NCI-H82 treated with DMSO at 0.1 percent for 48 hours (cell line): ENCODE measurements at regions not wholly inside any gene's neighbourhood (a gene's known extent, or its start where the extent isn't known, plus 50 kb on each side); places are given as distances from the start of the nearest gene placed in this dataset.

Experiments used
- DNase-seq: peaks from one replicate; lab custom pipeline; 2025; ENCODE audit not compliant: unreplicated experiment; lab: John Stamatoyannopoulos, UW

DNA sequence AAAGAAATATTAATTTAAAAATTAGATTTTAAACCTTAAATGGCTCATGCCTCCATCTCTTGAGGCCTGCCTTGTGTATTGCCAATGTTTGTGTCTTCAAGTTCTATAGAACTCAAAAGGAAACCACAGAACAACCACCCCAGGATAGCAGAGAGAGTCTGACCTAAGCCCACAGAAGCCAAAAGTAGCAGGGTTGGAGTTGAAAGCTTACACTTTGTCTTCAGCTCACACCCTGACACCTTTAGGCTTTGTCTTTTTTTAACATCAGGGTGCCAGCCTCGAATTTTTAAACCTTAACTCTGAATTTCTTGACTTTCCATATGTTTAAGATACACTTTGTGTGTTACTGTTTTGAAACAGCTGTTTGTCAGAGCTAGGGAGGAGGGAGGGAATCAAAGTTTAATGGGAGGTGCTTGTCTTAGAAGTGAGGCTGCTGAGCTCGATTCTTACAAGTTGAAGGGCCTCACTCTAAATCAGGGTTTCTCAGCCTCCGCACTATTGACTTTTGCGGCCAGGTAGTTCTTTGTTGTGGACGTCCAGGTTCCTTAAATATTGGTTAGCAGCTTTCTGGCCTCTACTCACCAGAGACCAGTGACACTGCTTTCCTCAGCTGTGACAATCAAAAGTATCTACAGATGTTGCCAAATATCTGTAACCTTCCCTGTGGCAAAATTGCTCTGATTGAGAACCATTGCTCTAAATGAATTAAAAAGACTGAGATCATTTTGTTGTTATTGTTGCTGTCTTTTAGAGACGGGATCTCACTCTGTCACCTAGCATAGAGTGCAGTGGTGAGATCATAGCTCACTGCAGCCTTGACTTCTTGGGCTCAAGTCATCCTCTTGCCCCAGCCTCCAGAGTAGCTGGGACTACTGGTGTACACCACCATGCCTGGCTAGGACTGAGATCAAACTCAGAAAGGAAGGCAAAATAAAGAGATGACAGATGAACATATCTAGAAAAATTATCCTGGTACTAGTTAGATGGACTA lies 139.2 kb upstream of the EOMES start:
- no peak for DNase-seq

GRCh38 chr3:27865731-27866130 lies 143.6 kb upstream of the EOMES start:
- no peak for DNase-seq

GRCh38 chr3:27869152-27869551 lies 147.0 kb upstream of the EOMES start:
- DNase-seq = no peak

- no peak for DNase-seq
Observed at GRCh38 chr3:27877061-27878013, 155.2 kb upstream of the EOMES start.

- DNase-seq = no peak
Observed at GRCh38 chr3:27878014-27878383, 155.9 kb upstream of the EOMES start.

DNA sequence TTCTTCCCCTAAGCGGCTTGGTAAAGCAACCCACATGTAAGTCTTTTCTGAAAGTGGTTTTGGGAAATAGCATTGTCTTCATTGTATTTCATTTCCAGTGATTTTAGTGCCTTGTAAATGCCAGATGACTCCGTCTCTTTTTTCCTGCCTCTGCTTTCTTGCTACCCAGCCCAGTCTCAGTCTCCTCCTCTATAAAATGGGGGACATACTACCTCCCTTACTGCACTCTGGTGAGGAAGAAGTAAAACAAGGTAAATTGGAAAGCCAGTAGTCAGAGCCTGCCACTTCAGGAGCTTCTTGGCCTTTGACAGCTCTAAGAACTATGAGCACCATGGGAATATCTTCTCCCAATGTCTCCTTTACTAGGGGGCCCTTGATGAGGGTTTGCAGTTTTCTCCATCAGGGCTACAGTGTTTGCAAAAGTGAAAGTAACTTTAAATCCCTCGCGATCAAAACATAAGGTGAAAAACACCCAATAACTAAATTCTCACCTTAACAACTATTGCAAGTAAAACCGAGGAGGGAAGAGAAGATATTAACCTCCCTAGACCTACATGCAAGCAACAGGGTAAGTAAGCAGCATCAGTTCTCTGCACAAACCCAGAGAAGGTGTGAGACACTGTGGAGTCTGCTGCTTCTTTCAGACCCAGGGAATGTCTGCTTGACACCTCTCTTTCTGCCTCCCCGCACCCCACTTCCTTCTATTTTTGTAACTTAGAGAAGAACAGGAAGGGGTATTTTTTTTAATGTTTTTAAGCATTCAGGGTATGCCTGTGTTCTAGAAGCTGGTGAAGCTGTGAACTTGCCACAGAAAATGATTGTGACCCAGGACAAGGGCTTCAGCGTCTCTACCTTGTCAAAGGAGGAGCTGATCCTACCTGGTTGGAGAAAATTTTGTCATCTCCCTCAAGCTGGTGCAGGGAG lies 159.1 kb upstream of the EOMES start:
- DNase-seq = no peak

DNA sequence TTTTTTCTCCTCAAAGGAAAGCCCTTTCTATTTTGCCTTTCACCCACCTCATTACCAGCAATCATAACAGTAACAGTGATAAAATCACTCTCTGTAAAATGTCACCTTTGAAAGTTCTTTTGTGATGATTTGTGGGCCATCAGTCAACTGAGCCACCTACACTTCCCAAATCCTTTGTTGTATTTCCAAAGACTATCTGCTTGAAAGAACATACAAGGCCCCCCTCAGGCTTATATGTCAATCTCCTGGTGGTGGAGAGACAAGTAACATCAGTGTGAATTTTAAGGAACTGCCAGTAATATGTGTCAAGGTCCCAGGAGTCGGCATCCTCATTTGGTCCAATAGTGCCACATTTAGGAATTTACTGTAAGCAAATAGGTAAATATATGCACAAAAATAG lies 161.1 kb upstream of the EOMES start:
- DNase-seq = no peak

- DNase-seq = no peak
Observed at GRCh38 chr3:27885641-27886040, 163.5 kb upstream of the EOMES start.

GRCh38 chr3:27888562-27888961 lies 166.4 kb upstream of the EOMES start:
- no peak for DNase-seq

- DNase-seq = no peak
Observed at GRCh38 chr3:27889745-27890144, 167.6 kb upstream of the EOMES start.

GRCh38 chr3:27900316-27900715 lies 178.2 kb upstream of the EOMES start:
- no peak for DNase-seq

- no peak for DNase-seq
Observed at GRCh38 chr3:27903446-27903845, 181.3 kb upstream of the EOMES start.

GRCh38 chr3:27905625-27906024 lies 183.5 kb upstream of the EOMES start:
- no peak for DNase-seq

GRCh38 chr3:27907148-27907547 lies 185.0 kb upstream of the EOMES start:
- DNase-seq = no peak

GRCh38 chr3:27907929-27908328 lies 185.8 kb upstream of the EOMES start:
- no peak for DNase-seq

DNA sequence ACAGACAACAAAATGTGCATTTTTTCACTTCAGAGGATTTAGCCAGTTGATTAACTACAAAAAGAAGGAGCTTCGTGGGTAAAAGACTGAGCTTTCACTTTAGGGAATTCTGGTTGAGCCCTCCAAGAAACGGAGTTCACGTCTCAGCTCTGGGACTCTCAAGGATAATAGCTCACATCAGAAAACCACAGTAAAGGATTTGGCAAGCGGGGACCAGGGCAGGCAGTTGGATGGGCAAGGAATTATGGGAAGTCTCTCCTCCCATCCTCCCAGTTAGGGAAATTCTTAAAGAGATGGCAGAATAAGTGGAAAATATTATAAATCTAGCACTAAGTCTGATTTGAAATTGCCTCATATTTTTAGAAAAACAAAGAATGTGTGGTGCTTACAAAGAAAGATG lies 188.3 kb upstream of the EOMES start:
- DNase-seq = no peak

DNA sequence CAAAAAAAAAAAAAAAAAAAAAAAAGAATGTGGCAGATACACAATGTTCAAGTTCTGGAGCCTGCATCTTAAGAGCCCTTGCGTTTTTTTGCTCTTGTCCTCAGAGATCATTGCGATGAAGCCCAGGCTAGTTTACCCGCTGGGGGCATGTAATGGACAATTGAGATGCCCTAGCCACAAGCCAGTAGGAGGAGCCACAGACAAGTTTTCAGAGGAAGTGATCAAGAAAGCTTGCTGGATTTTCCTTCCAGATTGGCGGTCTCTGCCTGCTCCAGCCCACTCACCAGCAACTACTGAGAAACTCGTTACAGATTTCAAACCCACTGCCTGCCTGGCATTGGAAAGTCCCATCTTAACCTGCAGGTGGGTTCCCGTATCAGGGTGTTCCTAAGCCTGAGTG lies 192.1 kb upstream of the EOMES start:
- peak; percentile 0 for DNase-seq

- DNase-seq = no peak
Observed at GRCh38 chr3:27923349-27924068, 201.4 kb upstream of the EOMES start.

DNA sequence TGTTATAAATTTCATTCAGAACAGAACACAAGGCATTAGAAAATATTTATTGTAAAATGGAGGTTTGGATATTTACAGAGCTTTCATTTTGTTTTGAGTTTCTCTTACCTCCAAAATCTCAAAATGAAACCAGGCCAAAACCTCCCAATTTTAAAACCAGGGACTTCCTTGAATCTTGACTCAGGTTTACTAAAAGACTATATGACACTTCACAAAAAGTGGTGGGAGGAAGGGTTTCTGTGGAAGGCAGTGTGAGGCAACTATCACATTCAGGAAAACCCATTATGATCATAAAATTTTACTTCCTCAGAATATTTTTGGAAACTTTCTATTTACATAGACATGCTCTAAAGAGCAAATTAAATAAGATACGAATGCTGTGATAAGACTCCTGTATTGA lies 205.8 kb upstream of the EOMES start:
- no peak for DNase-seq

DNA sequence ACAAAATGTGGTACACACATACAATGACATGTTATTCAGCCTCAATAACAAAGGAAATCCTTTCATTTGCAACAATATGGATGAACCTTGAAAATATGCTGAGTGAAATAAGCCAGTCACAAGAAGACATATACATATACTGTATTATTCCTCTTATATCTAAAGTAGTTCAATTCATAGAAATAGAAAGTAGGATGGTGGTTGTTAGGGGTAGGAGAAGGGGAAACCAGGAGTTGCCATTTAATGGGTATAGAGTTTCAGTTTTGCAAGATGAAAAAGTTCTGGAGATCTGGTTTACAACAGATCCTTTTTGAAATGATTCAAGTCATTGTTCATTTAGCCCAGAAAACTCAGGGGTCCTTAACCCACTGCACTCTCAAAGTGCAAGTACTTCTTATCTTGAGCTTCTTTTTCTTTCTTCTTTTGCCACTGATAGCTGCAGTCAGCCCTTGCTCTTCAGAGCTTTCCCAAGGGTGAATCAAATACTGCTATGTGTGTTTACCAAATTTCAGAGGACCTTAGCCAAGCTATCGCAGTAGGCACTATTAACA lies 208.0 kb upstream of the EOMES start:
- DNase-seq = no peak
